HepG2 (cell line): ENCODE measurements at regions not wholly inside any gene's neighbourhood (a gene's known extent, or its start where the extent isn't known, plus 50 kb on each side); places are given as distances from the start of the nearest gene placed in this dataset.

Experiments
- ATAC-seq: fragments of 200-7000 bp; cut with Tn5 transposase; 3 replicates; pipeline ENCODE4 v1.9.1; 2020; ENCODE audit warnings: mild to moderate bottlenecking, moderate library complexity
- BruUV-seq: library from RNA; stranded (reverse); fragments of 400-500 nt; replicated peaks from 2 replicates; lab custom pipeline; 2021; lab: Mats Ljungman, UMichigan
- CTCF ChIA-PET: fragments of 300-600 bp; formaldehyde crosslinking; extraction: SDS; loops from one replicate; lab custom pipeline; 2021; ENCODE audit warnings: low total read pairs, inconsistent platforms, low intra/inter-chr PET ratio; lab: Yijun Ruan, JAX
- POLR2A ChIA-PET: fragments of 350-600 bp; sonication (Branson Sonifier 250); formaldehyde crosslinking; loops from one replicate; lab custom pipeline; 2020; ENCODE audit warnings: antibody characterized with exemption, inconsistent platforms; lab: Yijun Ruan, JAX
- DNase-seq: peaks from one replicate; pipeline ENCODE4 v3.0.0-alpha.2; 2015; ENCODE audit warnings: low spot score
- FAIRE-seq: peaks from 3 replicates; lab custom pipeline; 2011; peaks lifted over from hg19 to GRCh38; lab: Jason Lieb, UNC
- H2AFZ ChIP-seq: one replicate; pipeline ENCODE4 v1.6.1; 2011; ENCODE audit warnings: low read length, inconsistent platforms
- H3K27ac ChIP-seq: fragments of 300-600 bp; 3 replicates; pipeline ENCODE4 v1.8.0; 2011; ENCODE audit warnings: mixed run types, mild to moderate bottlenecking, mixed read lengths, low read length, inconsistent platforms; ENCODE audit not compliant: insufficient read depth; ENCODE audit errors: extremely low read length
- H3K27me3 ChIP-seq, 2 experiments: fragments of 200-600 bp in 1 of 2; 2 replicates in 1 of 2; 3 replicates in 1 of 2; pipeline versions ENCODE4 v1.6.0 to v1.8.0; 2011; ENCODE audit warnings: low read length in 2 of 2, mild to moderate bottlenecking in 2 of 2, moderate library complexity in 2 of 2, inconsistent platforms in 1 of 2; ENCODE audit not compliant: insufficient read depth in 2 of 2, control insufficient read depth in 1 of 2
- H3K36me3 ChIP-seq, 2 experiments: fragments of 200-600 bp in 1 of 2; replicated peaks in 1 of 2; 2 replicates in 1 of 2; 3 replicates in 1 of 2; pipeline versions ENCODE4 v1.5.1 to v1.8.0; 2011; ENCODE audit warnings: low read length in 2 of 2, inconsistent platforms in 1 of 2; ENCODE audit not compliant: insufficient read depth in 2 of 2, control insufficient read depth in 1 of 2
- H3K4me1 ChIP-seq: 2 replicates; pipeline ENCODE4 v1.5.1; 2012; ENCODE audit warnings: low read length, inconsistent platforms; ENCODE audit not compliant: insufficient read depth
- H3K4me2 ChIP-seq: 2 replicates; pipeline ENCODE4 v1.6.0; 2011; ENCODE audit warnings: low read depth, low read length, inconsistent platforms
- H3K4me3 ChIP-seq, 3 experiments: fragments of 200-600 bp in 1 of 3; sonication (generic), shearing (Covaris generic) in 1 of 3; replicated peaks in 1 of 3; 2 replicates each; pipeline ENCODE4 v1.5.1; 2011 to 2016; ENCODE audit warnings: low read length in 3 of 3, inconsistent platforms in 2 of 3, low read depth in 2 of 3, mild to moderate bottlenecking in 2 of 3, control low read depth in 1 of 3, mixed read lengths in 1 of 3; ENCODE audit not compliant: insufficient read depth in 1 of 3
- H3K79me2 ChIP-seq: one replicate; pipeline ENCODE4 v1.6.1; 2011; ENCODE audit warnings: low read length, inconsistent platforms; ENCODE audit not compliant: insufficient read depth
- H3K9ac ChIP-seq: 2 replicates; pipeline ENCODE4 v1.6.0; 2011; ENCODE audit warnings: mild to moderate bottlenecking, low read depth, low read length, inconsistent platforms; ENCODE audit not compliant: insufficient read depth
- H3K9me3 ChIP-seq: 2 replicates; pipeline ENCODE4 v1.5.1; 2012; ENCODE audit warnings: mild to moderate bottlenecking, low read length
- H4K20me1 ChIP-seq: 2 replicates; pipeline ENCODE4 v1.6.0; 2011; ENCODE audit warnings: inconsistent platforms, mild to moderate bottlenecking, low read length, moderate library complexity; ENCODE audit not compliant: insufficient read depth
- CHD4 ChIP-seq: fragments of 200-600 bp; sonication (generic); IDR thresholded peaks from 2 replicates; pipeline ENCODE4 v1.7.0; 2017; ENCODE audit warnings: mild to moderate bottlenecking, low read length, borderline replicate concordance
- FOXP1 ChIP-seq, 2 experiments: fragments of 450-650 bp in 1 of 2; IDR thresholded peaks; 2 replicates each; pipeline ENCODE4 v1.6.1; 2017 to 2018; ENCODE audit warnings: antibody characterized with exemption in 1 of 2
- GABPB1 ChIP-seq: IDR thresholded peaks from 2 replicates; pipeline ENCODE4 v1.6.1; 2016; ENCODE audit warnings: mild to moderate bottlenecking, missing genetic modification reagents, moderate library complexity, missing compliant biosample characterization
- JUNB ChIP-seq: sonication (generic); formaldehyde crosslinking; IDR thresholded peaks from 2 replicates; pipeline ENCODE4 v1.8.0; 2022; ENCODE audit warnings: missing genetic modification reagents, mild to moderate bottlenecking, borderline replicate concordance
- KLF13 ChIP-seq: sonication (generic); formaldehyde crosslinking; IDR thresholded peaks from 2 replicates; pipeline ENCODE4 v1.4.0; 2020; ENCODE audit warnings: mild to moderate bottlenecking, missing genetic modification reagents
- LRRFIP1 ChIP-seq: sonication (generic); formaldehyde crosslinking; conservative IDR thresholded peaks from 2 replicates; pipeline ENCODE4 v1.4.0; 2020; ENCODE audit warnings: missing genetic modification reagents
- MIER2 ChIP-seq: IDR thresholded peaks from 2 replicates; pipeline ENCODE4 v1.6.1; 2016; ENCODE audit warnings: missing biosample characterization, missing genetic modification reagents
- NR2F6 ChIP-seq, 2 experiments: IDR thresholded peaks; 2 replicates each; pipeline ENCODE4 v1.6.1; 2016; ENCODE audit warnings: antibody characterized with exemption in 1 of 2, mild to moderate bottlenecking in 1 of 2
- PHF21A ChIP-seq: sonication (generic); formaldehyde crosslinking; IDR thresholded peaks from 2 replicates; pipeline ENCODE4 v1.5.0; 2020; ENCODE audit warnings: mild to moderate bottlenecking, missing genetic modification reagents
- SKIL ChIP-seq: sonication (generic); formaldehyde crosslinking; IDR thresholded peaks from 2 replicates; pipeline ENCODE4 v1.8.0; 2022; ENCODE audit warnings: missing genetic modification reagents, mild to moderate bottlenecking, moderate library complexity, borderline replicate concordance
- SMAD9 ChIP-seq: sonication (generic); formaldehyde crosslinking; IDR thresholded peaks from 2 replicates; pipeline ENCODE4 v1.5.1; 2020; ENCODE audit warnings: mild to moderate bottlenecking, missing genetic modification reagents
- ZBTB1 ChIP-seq: sonication (generic); formaldehyde crosslinking; IDR thresholded peaks from 2 replicates; pipeline ENCODE4 v1.4.0; 2020; ENCODE audit warnings: missing genetic modification reagents, borderline replicate concordance
- ZFAT ChIP-seq: sonication (generic); formaldehyde crosslinking; conservative IDR thresholded peaks from 2 replicates; pipeline ENCODE4 v1.8.1; 2023; ENCODE audit warnings: missing genetic modification reagents, inconsistent platforms
- ZNF607 ChIP-seq: sonication (generic); formaldehyde crosslinking; IDR thresholded peaks from 2 replicates; pipeline ENCODE4 v1.5.1; 2020; ENCODE audit warnings: missing genetic modification reagents, mild to moderate bottlenecking, borderline replicate concordance
- WGBS: methylation state at CpG from one replicate; pipeline ENCODE4 v1.1.6; 2017; ENCODE audit warnings: low lambda C conversion rate; 5-methylcytosine and 5-hydroxymethylcytosine counted together
- in situ Hi-C: cut with HindIII; loops from 2 replicates; pipeline ENCODE4 v1.10.0; 2017; ENCODE audit warnings: low pct_unique_long_range_greater_than_20kb; ENCODE audit not compliant: extremely low pct_ligation_motif_present
- intact Hi-C: fragments of 100-400 bp; cut with micrococcal nuclease; formaldehyde crosslinking; loops from one replicate; pipeline ENCODE4 v1.10.0; 2022; ENCODE audit not compliant: unreplicated experiment

GRCh38 chr5:103821361-103821760, 258.8 kb upstream of the NUDT12 start:
- no peaks in the 10 kb centered on the region for H3K27me3 ChIP-seq
- no peak overlapping the region for H3K27ac ChIP-seq
- in situ Hi-C loops: no loop called here
- H3K9ac ChIP-seq: no peak overlapping the region
- no peaks in the 10 kb centered on the region for H3K36me3 ChIP-seq
- H3K4me3 ChIP-seq: no peak overlapping the region
- 31% methylated on average over 3 of the region's 5 CpGs for WGBS
- H2AFZ ChIP-seq: no peak overlapping the region
- no peak for DNase-seq
- no peak for ATAC-seq
- CTCF ChIA-PET: no interaction called here
- no peak for FAIRE-seq
- TF ChIP-seq ZFAT (CRISPR knock-in tag) (no peak), KLF13 (CRISPR knock-in tag) (no peak), ZBTB1 (CRISPR knock-in tag) (no peak), GABPB1 (CRISPR knock-in tag) (no peak), NR2F6 (IDR thresholded peaks at IDR 0.05) (no peak), NR2F6 (CRISPR knock-in tag; IDR thresholded peaks at IDR 0.05) (no peak), LRRFIP1 (CRISPR knock-in tag) (no peak), PHF21A (CRISPR knock-in tag) (no peak), SKIL (CRISPR knock-in tag) (no peak), SMAD9 (CRISPR knock-in tag) (no peak), FOXP1 (IDR thresholded peaks at IDR 0.05) (no peak), FOXP1 (CRISPR knock-in tag; IDR thresholded peaks at IDR 0.05) (no peak), CHD4 (no peak), JUNB (no peak), MIER2 (no peak), ZNF607 (CRISPR knock-in tag) (no peak)
- TF ChIP-seq, all 625 proteins: peak for 0
- POLR2A ChIA-PET: no interaction called here
- no TSS peak for BruUV-seq
- H3K9me3 ChIP-seq: no peaks in the 10 kb centered on the region
- H3K4me2 ChIP-seq: no peak overlapping the region
- no peaks in the 10 kb centered on the region for H4K20me1 ChIP-seq
- H3K4me1 ChIP-seq: no peaks in the 10 kb centered on the region
- intact Hi-C loops: no loop called here
- H3K79me2 ChIP-seq: no peaks in the 10 kb centered on the region
